ENCODE measurements at regions not wholly inside any gene's neighbourhood (a gene's known extent, or its start where the extent isn't known, plus 50 kb on each side); places are given as distances from the start of the nearest gene placed in this dataset.

GRCh38 chrX:51281758-51282318 is 50.8 kb upstream of the NUDT10 start:
- TF ChIP-seq NR2C1 (IDR thresholded peaks at IDR 0.05) = no peak
- no peak for TF ChIP-seq MEF2A (IDR thresholded peaks at IDR 0.05; ENCODE audit: insufficient read depth, low read depth, low read length)
- TF ChIP-seq CTCF (IDR thresholded peaks at IDR 0.05 in 2 of 3, conservative IDR thresholded peaks at IDR 0.05 in 1 of 3; ENCODE audit: control insufficient read depth in 2 of 3, extremely low read depth in 1 of 3, insufficient read depth in 1 of 3, low read depth in 3 of 3, low read length in 3 of 3) = no peak
- no peak for TF ChIP-seq SMC3 (IDR thresholded peaks at IDR 0.05; ENCODE audit: borderline replicate concordance, low read length)
- no peak for TF ChIP-seq RAD21 (IDR thresholded peaks at IDR 0.05; ENCODE audit: insufficient read depth, low read depth, low read length)
- TF ChIP-seq MAX (IDR thresholded peaks at IDR 0.05; ENCODE audit: low read depth, low read length) = no peak
- TF ChIP-seq SIN3A (IDR thresholded peaks at IDR 0.05; ENCODE audit: low read depth, low read length) = no peak
- TF ChIP-seq BACH1 (IDR thresholded peaks at IDR 0.05; ENCODE audit: borderline replicate concordance) = no peak
- TF ChIP-seq USF2 (IDR thresholded peaks at IDR 0.05; ENCODE audit: borderline replicate concordance, low read depth, low read length) = no peak
- no peak for TF ChIP-seq HDGF (IDR thresholded peaks at IDR 0.05)
- TF ChIP-seq ATF2 (IDR thresholded peaks at IDR 0.05; ENCODE audit: low read length) = no peak
- no peak for TF ChIP-seq ZNF274 (IDR thresholded peaks at IDR 0.05; ENCODE audit: insufficient read depth, insufficient read length)
- no peak for TF ChIP-seq POLR2A (IDR thresholded peaks at IDR 0.05; ENCODE audit: low read depth, low read length)

Data from GM12878 (cell line).